Liver (tissue), 8 donors: ENCODE measurements at regions not wholly inside any gene's neighbourhood (a gene's known extent, or its start where the extent isn't known, plus 50 kb on each side); places are given as distances from the start of the nearest gene placed in this dataset.
A peak's percentile ranks its signal among the peaks of the same experiment; 100 is the strongest.

Source experiments
- DNase-seq: peaks from one replicate; pipeline ENCODE4 v3.0.0-alpha.2; 2017; ENCODE audit warnings: low spot score
- H3K27ac ChIP-seq, 2 donors: one replicate each; pipeline ENCODE4 v1.7.0; 2013; ENCODE audit warnings: inconsistent platforms in 2 of 2, low read length in 2 of 2, control low read depth in 1 of 2, low read depth in 1 of 2, mild to moderate bottlenecking in 1 of 2
- H3K27me3 ChIP-seq, 4 donors: one replicate each; pipeline versions ENCODE4 v1.6.1 to v1.7.0; 2013; ENCODE audit warnings: low read length in 3 of 4, inconsistent platforms in 1 of 4, mild to moderate bottlenecking in 1 of 4, moderate library complexity in 1 of 4; ENCODE audit not compliant: control insufficient read depth in 4 of 4, insufficient read depth in 4 of 4
- H3K36me3 ChIP-seq, 4 donors: one replicate each; pipeline versions ENCODE4 v1.6.1 to v1.7.0; 2013; ENCODE audit warnings: low read length in 3 of 4, mild to moderate bottlenecking in 3 of 4, low read depth in 1 of 4, moderate library complexity in 1 of 4; ENCODE audit not compliant: control insufficient read depth in 4 of 4, insufficient read depth in 3 of 4
- H3K4me1 ChIP-seq, 4 donors: one replicate each; pipeline versions ENCODE4 v1.6.1 to v1.7.0; 2013; ENCODE audit warnings: low read length in 3 of 4, mild to moderate bottlenecking in 3 of 4, moderate library complexity in 1 of 4; ENCODE audit not compliant: control insufficient read depth in 4 of 4, insufficient read depth in 4 of 4
- H3K4me3 ChIP-seq, 3 donors: one replicate each; pipeline versions ENCODE4 v1.6.1 to v1.7.0; 2013; ENCODE audit warnings: low read length in 3 of 3, control low read depth in 1 of 3, low read depth in 1 of 3, mild to moderate bottlenecking in 1 of 3
- H3K9ac ChIP-seq, 2 donors: one replicate each; pipeline ENCODE4 v1.7.0; 2013; ENCODE audit warnings: low read length in 2 of 2, mild to moderate bottlenecking in 2 of 2, moderate library complexity in 2 of 2, control low read depth in 1 of 2, low read depth in 1 of 2
- H3K9me3 ChIP-seq, 4 donors: one replicate each; pipeline versions ENCODE4 v1.6.1 to v1.7.0; 2013; ENCODE audit warnings: low read length in 3 of 4; ENCODE audit not compliant: control insufficient read depth in 4 of 4
- ATF3 ChIP-seq: IDR thresholded peaks from 2 replicates; pipeline ENCODE4 v1.6.1; 2016; ENCODE audit warnings: antibody characterized with exemption
- CTCF ChIP-seq: fragments of 150-350 bp; IDR thresholded peaks from 2 replicates; pipeline ENCODE4 v1.5.1; 2017; ENCODE audit warnings: improper control_type of control experiment, low read depth, low read length; ENCODE audit not compliant: missing input control
- EGR1 ChIP-seq, 2 donors: IDR thresholded peaks; 2 replicates each; pipeline ENCODE4 v1.6.1; 2016 to 2018; ENCODE audit warnings: antibody characterized with exemption in 2 of 2, low read depth in 2 of 2
- GABPA ChIP-seq, 2 donors: IDR thresholded peaks in 1 of 2; conservative IDR thresholded peaks in 1 of 2; 2 replicates each; pipeline ENCODE4 v1.6.1; 2016; ENCODE audit warnings: antibody characterized with exemption in 2 of 2, mild to moderate bottlenecking in 1 of 2, moderate library complexity in 1 of 2
- HNF4A ChIP-seq, 2 donors: conservative IDR thresholded peaks; 2 replicates each; pipeline ENCODE4 v1.6.1; 2016; ENCODE audit warnings: antibody characterized with exemption in 2 of 2, mild to moderate bottlenecking in 2 of 2
- HNF4G ChIP-seq: IDR thresholded peaks from 2 replicates; pipeline ENCODE4 v1.6.1; 2016; ENCODE audit warnings: antibody characterized with exemption
- MAX ChIP-seq: IDR thresholded peaks from 2 replicates; pipeline ENCODE4 v1.6.1; 2016; ENCODE audit warnings: antibody characterized with exemption
- NR2F2 ChIP-seq: IDR thresholded peaks from 2 replicates; pipeline ENCODE4 v1.6.1; 2016; ENCODE audit warnings: antibody characterized with exemption
- RAD21 ChIP-seq, 2 donors: IDR thresholded peaks; 2 replicates each; pipeline ENCODE4 v1.6.1; 2016; ENCODE audit warnings: antibody characterized with exemption in 2 of 2, mild to moderate bottlenecking in 2 of 2
- REST ChIP-seq: IDR thresholded peaks from 2 replicates; pipeline ENCODE4 v1.6.1; 2016; ENCODE audit warnings: antibody characterized with exemption, mild to moderate bottlenecking
- SP1 ChIP-seq: IDR thresholded peaks from 2 replicates; pipeline ENCODE4 v1.6.1; 2018; ENCODE audit warnings: antibody characterized with exemption, mild to moderate bottlenecking
- TAF1 ChIP-seq: conservative IDR thresholded peaks from 2 replicates; pipeline ENCODE4 v1.6.1; 2016; ENCODE audit warnings: antibody characterized with exemption, mild to moderate bottlenecking
- YY1 ChIP-seq: IDR thresholded peaks from 2 replicates; pipeline ENCODE4 v1.6.1; 2016; ENCODE audit warnings: antibody characterized with exemption, mild to moderate bottlenecking
- WGBS: extraction: QIAGEN DNeasy Blood & Tissue Kit; methylation state at CpG from one replicate; pipeline ENCODE4 v1.1.7; 2013; 5-methylcytosine and 5-hydroxymethylcytosine counted together
- donor health status: healthy.
- donor health status: healthy.
- donor health status: healthy.
- donor health status: healthy.
- donor health status: healthy.

- Histone ChIP-seq H3K4me3 (no peak overlapping the region), H3K27me3 (no peaks in the 10 kb centered on the region), H3K36me3 (no peaks in the 10 kb centered on the region), H3K27ac (no peak overlapping the region), H3K9ac (peak overlapping the region; percentile 28 to 66), H3K9me3 (no peaks in the 10 kb centered on the region), H3K4me1 (peaks cover 0 to 2% (median under 1%) of the 10 kb centered on the region in 4 donors)
- DNase-seq: peak; percentile 44
- TF ChIP-seq CTCF (peak; percentile 88), REST (no peak), HNF4A (conservative IDR thresholded peaks at IDR 0.05) (peak in 1 of 2 donors; percentile 22), RAD21 (IDR thresholded peaks at IDR 0.05) (peak; percentile 98 to 99), HNF4G (no peak), ATF3 (no peak), YY1 (peak; percentile 55)
- 8% methylated on average over 6 of the region's 6 CpGs for WGBS
Measured at GRCh38 chr3:168165390-168166269, 69.9 kb upstream of the GOLIM4 start.

GRCh38 chr3:168162172-168162571, 66.4 kb upstream of the GOLIM4 start:
- H3K9ac ChIP-seq: no peak overlapping the region
- DNase-seq: no peak
- no peak overlapping the region for H3K27ac ChIP-seq
- TF ChIP-seq YY1: no peak
- TF ChIP-seq NR2F2: no peak
- TF ChIP-seq REST: no peak
- TF ChIP-seq HNF4G: no peak
- no peak for TF ChIP-seq TAF1
- no peak for TF ChIP-seq EGR1 (IDR thresholded peaks at IDR 0.05; ENCODE audit: low read depth in 2 of 2)
- TF ChIP-seq MAX: no peak
- no peak for TF ChIP-seq SP1
- no peak for TF ChIP-seq ATF3
- TF ChIP-seq GABPA (IDR thresholded peaks at IDR 0.05 in 1 of 2, conservative IDR thresholded peaks at IDR 0.05 in 1 of 2): no peak
- peaks cover 0 to 2% (median under 1%) of the 10 kb centered on the region in 4 donors for H3K4me1 ChIP-seq
- no peaks in the 10 kb centered on the region for H3K36me3 ChIP-seq
- WGBS: 85% methylated on average over 1 of the region's 1 CpG
- H3K9me3 ChIP-seq: no peaks in the 10 kb centered on the region
- H3K27me3 ChIP-seq: no peaks in the 10 kb centered on the region
- H3K4me3 ChIP-seq: no peak overlapping the region
